ENCODE measurements at regions not wholly inside any gene's neighbourhood (a gene's known extent, or its start where the extent isn't known, plus 50 kb on each side); places are given as distances from the start of the nearest gene placed in this dataset.
A peak's percentile ranks its signal among the peaks of the same experiment; 100 is the strongest.
"Not testable (repeated sequence)": the region's sequence is repeated elsewhere in the genome, so short reads cannot be mapped to it uniquely, and the experiment has no call there.

- no peaks in the 10 kb centered on the region for H3K36me3 Mint-ChIP-seq
- DNase-seq (ENCODE audit: low spot score in 2 of 2) (no peak), ATAC-seq (no peak)
- H3K9me3 Mint-ChIP-seq: no peaks in the 10 kb centered on the region
- no peak overlapping the region for H3K27ac Mint-ChIP-seq
Measured at GRCh38 chr2:38243186-38243880, 133.7 kb downstream of the ATL2 start.

GRCh38 chr2:38239452-38239851 lies 137.6 kb downstream of the ATL2 start:
- DNase-seq (ENCODE audit: low spot score in 2 of 2) (no peak), ATAC-seq (no peak)
- H3K36me3 Mint-ChIP-seq: no peaks in the 10 kb centered on the region
- H3K27ac Mint-ChIP-seq: no peak overlapping the region
- no peaks in the 10 kb centered on the region for H3K9me3 Mint-ChIP-seq

- H3K27ac Mint-ChIP-seq; H3K36me3 Mint-ChIP-seq; ATAC-seq; DNase-seq (ENCODE audit: low spot score in 2 of 2); H3K9me3 Mint-ChIP-seq: not testable (repeated sequence)
Measured at GRCh38 chr2:38238705-38239104, 138.4 kb downstream of the ATL2 start.

- Mint-ChIP-seq H3K27ac (no peak overlapping the region), H3K9me3 (no peaks in the 10 kb centered on the region), H3K36me3 (no peaks in the 10 kb centered on the region)
- ATAC-seq: no peak
- no peak for DNase-seq (ENCODE audit: low spot score in 2 of 2)
Measured at GRCh38 chr2:38237311-38237710, 139.8 kb downstream of the ATL2 start.

GRCh38 chr2:38233231-38233983 lies 143.7 kb downstream of the ATL2 start:
- Mint-ChIP-seq H3K36me3 (no peaks in the 10 kb centered on the region), H3K9me3 (no peaks in the 10 kb centered on the region), H3K27ac (no peak overlapping the region)
- ATAC-seq (no peak), DNase-seq (ENCODE audit: low spot score in 2 of 2) (no peak)

GRCh38 chr2:38232454-38232853 lies 144.6 kb downstream of the ATL2 start:
- ATAC-seq (no peak), DNase-seq (ENCODE audit: low spot score in 2 of 2) (no peak)
- no peaks in the 10 kb centered on the region for H3K36me3 Mint-ChIP-seq
- no peaks in the 10 kb centered on the region for H3K9me3 Mint-ChIP-seq
- no peak overlapping the region for H3K27ac Mint-ChIP-seq

GRCh38 chr2:38230756-38231155 lies 146.3 kb downstream of the ATL2 start:
- Mint-ChIP-seq H3K9me3 (no peaks in the 10 kb centered on the region), H3K36me3 (no peaks in the 10 kb centered on the region), H3K27ac (no peak overlapping the region)
- DNase-seq (ENCODE audit: low spot score in 2 of 2): no peak
- no peak for ATAC-seq

GRCh38 chr2:38228753-38229152 lies 148.3 kb downstream of the ATL2 start:
- no peak overlapping the region for H3K27ac Mint-ChIP-seq
- no peak for ATAC-seq
- H3K36me3 Mint-ChIP-seq: no peaks in the 10 kb centered on the region
- DNase-seq (ENCODE audit: low spot score in 2 of 2): no peak
- H3K9me3 Mint-ChIP-seq: no peaks in the 10 kb centered on the region

- H3K27ac Mint-ChIP-seq: no peak overlapping the region
- DNase-seq (ENCODE audit: low spot score in 2 of 2) (no peak), ATAC-seq (no peak)
Measured at GRCh38 chr2:38224821-38225437, 149.0 kb upstream of the CYP1B1 start.

GRCh38 chr2:38224181-38224580 lies 148.2 kb upstream of the CYP1B1 start:
- no peak for DNase-seq (ENCODE audit: low spot score in 2 of 2)
- Mint-ChIP-seq H3K9me3 (no peaks in the 10 kb centered on the region), H3K36me3 (no peaks in the 10 kb centered on the region), H3K27ac (no peak overlapping the region)
- ATAC-seq: no peak

More at GRCh38 chr2:38224821-38225437, 149.0 kb upstream of the CYP1B1 start:
- Mint-ChIP-seq H3K9me3 (no peaks in the 10 kb centered on the region), H3K36me3 (no peaks in the 10 kb centered on the region)

GRCh38 chr2:38223256-38223655 lies 147.3 kb upstream of the CYP1B1 start:
- Mint-ChIP-seq H3K9me3 (no peaks in the 10 kb centered on the region), H3K27ac (no peak overlapping the region), H3K36me3 (no peaks in the 10 kb centered on the region)
- ATAC-seq: no peak
- no peak for DNase-seq (ENCODE audit: low spot score in 2 of 2)

GRCh38 chr2:38220164-38220563 lies 144.2 kb upstream of the CYP1B1 start:
- no peaks in the 10 kb centered on the region for H3K36me3 Mint-ChIP-seq
- DNase-seq (ENCODE audit: low spot score in 2 of 2): no peak
- H3K27ac Mint-ChIP-seq: no peak overlapping the region
- H3K9me3 Mint-ChIP-seq: peaks cover 0 to 5% of the 10 kb centered on the region in 2 donors
- no peak for ATAC-seq

GRCh38 chr2:38218995-38219394 lies 143.0 kb upstream of the CYP1B1 start:
- DNase-seq (ENCODE audit: low spot score in 2 of 2) (no peak), ATAC-seq (no peak)
- H3K36me3 Mint-ChIP-seq: no peaks in the 10 kb centered on the region
- peaks cover 0 to 5% of the 10 kb centered on the region in 2 donors for H3K9me3 Mint-ChIP-seq
- H3K27ac Mint-ChIP-seq: no peak overlapping the region

- no peak overlapping the region for H3K27ac Mint-ChIP-seq
- DNase-seq (ENCODE audit: low spot score in 2 of 2): no peak
- no peaks in the 10 kb centered on the region for H3K36me3 Mint-ChIP-seq
- peaks cover 0 to 5% of the 10 kb centered on the region in 2 donors for H3K9me3 Mint-ChIP-seq
- no peak for ATAC-seq
Measured at GRCh38 chr2:38218591-38218991, 142.6 kb upstream of the CYP1B1 start.

- Mint-ChIP-seq H3K9me3 (peaks cover 4 to 5% of the 10 kb centered on the region in 2 donors), H3K27ac (peak overlapping the region in 1 of 2 donors; percentile 62)
- no peak for ATAC-seq
Measured at GRCh38 chr2:38217401-38218188, 141.6 kb upstream of the CYP1B1 start.

GRCh38 chr2:38216886-38217285 lies 140.9 kb upstream of the CYP1B1 start:
- H3K27ac Mint-ChIP-seq: no peak overlapping the region
- H3K9me3 Mint-ChIP-seq: peaks cover 4 to 5% of the 10 kb centered on the region in 2 donors
- no peak for ATAC-seq
- no peaks in the 10 kb centered on the region for H3K36me3 Mint-ChIP-seq
- DNase-seq (ENCODE audit: low spot score in 2 of 2): no peak

More at GRCh38 chr2:38217401-38218188, 141.6 kb upstream of the CYP1B1 start:
- no peak for DNase-seq (ENCODE audit: low spot score in 2 of 2)
- H3K36me3 Mint-ChIP-seq: no peaks in the 10 kb centered on the region

- no peak for ATAC-seq
- H3K36me3 Mint-ChIP-seq: no peaks in the 10 kb centered on the region
- no peak overlapping the region for H3K27ac Mint-ChIP-seq
- DNase-seq (ENCODE audit: low spot score in 2 of 2): no peak
- H3K9me3 Mint-ChIP-seq: peaks cover 4 to 5% of the 10 kb centered on the region in 2 donors
Measured at GRCh38 chr2:38215993-38216392, 140.0 kb upstream of the CYP1B1 start.
